ENCODE measurements at regions not wholly inside any gene's neighbourhood (a gene's known extent, or its start where the extent isn't known, plus 50 kb on each side); places are given as distances from the start of the nearest gene placed in this dataset.

DNA sequence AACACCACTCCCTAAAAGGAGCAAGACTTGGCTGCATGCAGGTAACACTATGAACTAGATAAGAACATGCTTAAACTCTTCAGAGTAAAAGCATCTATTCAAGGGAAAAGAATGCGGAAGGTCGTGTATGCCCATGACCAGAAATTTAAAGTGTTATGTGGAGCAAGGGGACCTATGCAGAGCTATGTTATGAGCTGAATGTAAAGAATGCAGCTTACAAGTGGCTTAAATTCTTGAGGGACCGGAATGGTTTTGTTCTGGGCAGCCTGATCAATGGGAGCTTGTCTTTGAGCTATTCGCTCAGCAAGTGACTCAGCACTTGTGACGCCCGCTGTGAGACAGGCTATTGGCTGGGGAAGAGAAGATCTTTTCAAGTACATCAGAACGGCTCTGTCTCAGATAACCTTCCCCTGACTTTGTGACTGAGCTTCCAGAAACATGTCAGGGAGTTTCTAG lies 367.5 kb upstream of the THBS1 start:
- TF ChIP-seq, protein P1, sequence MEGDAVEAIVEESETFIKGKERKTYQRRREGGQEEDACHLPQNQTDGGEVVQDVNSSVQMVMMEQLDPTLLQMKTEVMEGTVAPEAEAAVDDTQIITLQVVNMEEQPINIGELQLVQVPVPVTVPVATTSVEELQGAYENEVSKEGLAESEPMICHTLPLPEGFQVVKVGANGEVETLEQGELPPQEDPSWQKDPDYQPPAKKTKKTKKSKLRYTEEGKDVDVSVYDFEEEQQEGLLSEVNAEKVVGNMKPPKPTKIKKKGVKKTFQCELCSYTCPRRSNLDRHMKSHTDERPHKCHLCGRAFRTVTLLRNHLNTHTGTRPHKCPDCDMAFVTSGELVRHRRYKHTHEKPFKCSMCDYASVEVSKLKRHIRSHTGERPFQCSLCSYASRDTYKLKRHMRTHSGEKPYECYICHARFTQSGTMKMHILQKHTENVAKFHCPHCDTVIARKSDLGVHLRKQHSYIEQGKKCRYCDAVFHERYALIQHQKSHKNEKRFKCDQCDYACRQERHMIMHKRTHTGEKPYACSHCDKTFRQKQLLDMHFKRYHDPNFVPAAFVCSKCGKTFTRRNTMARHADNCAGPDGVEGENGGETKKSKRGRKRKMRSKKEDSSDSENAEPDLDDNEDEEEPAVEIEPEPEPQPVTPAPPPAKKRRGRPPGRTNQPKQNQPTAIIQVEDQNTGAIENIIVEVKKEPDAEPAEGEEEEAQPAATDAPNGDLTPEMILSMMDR (IDR thresholded peaks at IDR 0.05): no peak
- TF ChIP-seq POLR2AphosphoS5 (IDR thresholded peaks at IDR 0.05): no peak

Measured in transverse colon (tissue), 4 donors.